ENCODE measurements at regions not wholly inside any gene's neighbourhood (a gene's known extent, or its start where the extent isn't known, plus 50 kb on each side); places are given as distances from the start of the nearest gene placed in this dataset.

GRCh38 chr18:49656073-49656692 lies 94.3 kb downstream of the LIPG start:
- no peak for DNase-seq

GRCh38 chr18:49655266-49656072 lies 93.6 kb downstream of the LIPG start:
- no peak for DNase-seq

GRCh38 chr18:49654347-49654746 lies 92.5 kb downstream of the LIPG start:
- DNase-seq = no peak

DNA sequence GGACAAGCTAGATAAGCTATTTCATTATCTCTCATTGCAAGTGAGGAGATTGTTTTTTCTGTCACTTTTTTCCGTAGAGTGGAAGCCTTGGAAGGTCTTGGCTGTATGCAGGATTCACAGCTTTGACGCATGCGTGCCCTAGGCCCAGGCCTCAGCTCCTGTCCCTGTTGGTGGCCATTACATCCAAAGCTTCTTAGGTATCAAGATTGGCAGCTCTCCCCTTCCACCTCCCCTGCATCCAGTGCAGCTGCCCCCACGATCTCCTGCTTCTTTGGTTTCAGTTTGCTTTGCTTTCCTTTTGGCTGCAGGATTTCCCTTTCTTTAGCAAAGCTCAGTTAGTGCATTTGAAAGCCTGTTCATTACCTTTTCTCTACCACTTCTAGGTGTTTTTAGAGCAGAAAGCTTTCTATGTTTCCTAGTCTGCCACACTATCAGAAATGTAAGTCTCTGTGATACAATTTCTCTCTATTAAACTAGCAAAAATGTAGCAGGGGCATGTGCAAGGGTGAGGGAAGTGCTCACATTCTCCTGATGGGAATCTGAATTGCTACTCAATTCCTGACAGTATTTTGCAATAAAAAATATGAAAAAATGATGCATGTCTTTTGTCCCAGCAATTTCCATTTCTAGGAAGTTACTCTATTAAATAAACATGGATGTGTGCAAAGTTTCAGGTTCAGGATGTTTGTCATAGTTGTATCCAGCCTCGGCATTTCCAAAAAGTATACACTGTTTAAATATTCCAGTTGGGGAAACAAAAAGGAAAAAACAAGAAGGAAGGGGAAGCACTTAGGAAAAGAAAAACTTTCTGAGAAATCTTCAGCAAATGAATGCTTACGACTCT lies 91.2 kb downstream of the LIPG start:
- no peak for DNase-seq

DNA sequence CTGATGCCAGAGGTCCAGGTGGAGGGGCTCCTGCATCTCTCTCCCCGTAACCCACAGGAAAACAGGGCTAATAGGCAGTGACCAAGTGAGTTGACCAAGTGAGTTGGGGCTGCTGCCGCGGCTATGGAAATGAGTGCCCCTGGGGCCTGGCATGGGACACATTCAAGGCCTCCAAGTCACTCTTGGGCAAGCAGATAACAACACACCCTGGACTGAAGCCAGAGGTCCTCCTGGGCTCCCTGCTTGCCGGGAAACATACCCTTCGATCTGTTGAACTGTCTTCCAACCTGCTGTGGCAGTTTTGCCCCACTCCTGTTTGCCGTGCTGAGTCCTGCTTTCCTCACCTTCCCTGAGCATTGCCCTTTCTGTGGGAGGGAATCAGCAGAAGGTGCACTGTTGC lies 89.2 kb downstream of the LIPG start:
- no peak for DNase-seq

- no peak for DNase-seq
Measured at GRCh38 chr18:49650426-49650891, 88.6 kb downstream of the LIPG start.

- no peak for DNase-seq
Measured at GRCh38 chr18:49648811-49649210, 87.0 kb downstream of the LIPG start.
